Hepatocyte (in vitro differentiated cells): ENCODE measurements at regions not wholly inside any gene's neighbourhood (a gene's known extent, or its start where the extent isn't known, plus 50 kb on each side); places are given as distances from the start of the nearest gene placed in this dataset.
A peak's percentile ranks its signal among the peaks of the same experiment; 100 is the strongest.

ENCODE experiments used
- DNase-seq: peaks from one replicate; pipeline ENCODE4 v3.0.0-alpha.2; 2016; ENCODE audit warnings: low spot score
- H2AFZ ChIP-seq: fragments of 200-600 bp; sonication (generic); 2 replicates; pipeline ENCODE4 v1.6.0; 2016; ENCODE audit warnings: antibody characterized with exemption, mild to moderate bottlenecking
- H3K27ac ChIP-seq: fragments of 200-600 bp; sonication (generic); 2 replicates; pipeline ENCODE4 v1.5.1; 2016; ENCODE audit warnings: mild to moderate bottlenecking
- H3K27me3 ChIP-seq: fragments of 200-600 bp; sonication (generic); 2 replicates; pipeline ENCODE4 v1.6.1; 2016
- H3K36me3 ChIP-seq: fragments of 200-600 bp; sonication (generic); replicated peaks from 2 replicates; pipeline ENCODE4 v1.5.1; 2016; ENCODE audit warnings: low read depth; ENCODE audit not compliant: insufficient read depth
- H3K4me1 ChIP-seq: fragments of 200-600 bp; sonication (generic); 2 replicates; pipeline ENCODE4 v1.5.1; 2016; ENCODE audit warnings: mild to moderate bottlenecking, moderate library complexity; ENCODE audit not compliant: insufficient read depth
- H3K4me2 ChIP-seq: fragments of 200-600 bp; sonication (generic); 2 replicates; pipeline ENCODE4 v1.6.0; 2016
- H3K4me3 ChIP-seq: fragments of 200-600 bp; sonication (generic); 2 replicates; pipeline ENCODE4 v1.5.1; 2016; ENCODE audit warnings: mild to moderate bottlenecking
- H3K79me2 ChIP-seq: fragments of 200-600 bp; sonication (generic); 2 replicates; pipeline ENCODE4 v1.6.0; 2017; ENCODE audit warnings: mild to moderate bottlenecking
- H3K9me2 ChIP-seq: fragments of 200-600 bp; sonication (generic); replicated peaks from 2 replicates; pipeline ENCODE4 v1.6.0; 2017; ENCODE audit warnings: mild to moderate bottlenecking; ENCODE audit not compliant: insufficient read depth
- H3K9me3 ChIP-seq: fragments of 200-600 bp; sonication (generic); 2 replicates; pipeline ENCODE4 v1.5.1; 2016; ENCODE audit warnings: low read depth, mild to moderate bottlenecking
- H4K20me1 ChIP-seq: fragments of 200-600 bp; sonication (generic); 2 replicates; pipeline ENCODE4 v1.6.0; 2016; ENCODE audit warnings: mild to moderate bottlenecking; ENCODE audit not compliant: insufficient read depth, poor library complexity, severe bottlenecking
- EZH2 ChIP-seq: fragments of 200-600 bp; sonication (generic); IDR thresholded peaks from 2 replicates; pipeline ENCODE4 v1.6.1; 2016; ENCODE audit warnings: antibody characterized with exemption, mild to moderate bottlenecking, borderline replicate concordance
- EZH2phosphoT487 ChIP-seq: fragments of 200-600 bp; sonication (generic); IDR thresholded peaks from one replicate; pipeline ENCODE4 v1.6.1; 2018; ENCODE audit warnings: antibody characterized with exemption, mild to moderate bottlenecking, low read depth, moderate library complexity; ENCODE audit not compliant: unreplicated experiment, severe bottlenecking
- WGBS: methylation state at CpG from one replicate; pipeline ENCODE4 v1.1.6; 2016; ENCODE audit warnings: low lambda C conversion rate; ENCODE audit errors: missing lambda C conversion rate; 5-methylcytosine and 5-hydroxymethylcytosine counted together
- TF ChIP-seq, protein P1 (sequence below): fragments of 200-600 bp; sonication (generic); IDR thresholded peaks from 2 replicates; pipeline ENCODE4 v1.5.1; 2016; ENCODE audit warnings: antibody characterized with exemption, mild to moderate bottlenecking; ENCODE audit not compliant: poor library complexity

DNA sequence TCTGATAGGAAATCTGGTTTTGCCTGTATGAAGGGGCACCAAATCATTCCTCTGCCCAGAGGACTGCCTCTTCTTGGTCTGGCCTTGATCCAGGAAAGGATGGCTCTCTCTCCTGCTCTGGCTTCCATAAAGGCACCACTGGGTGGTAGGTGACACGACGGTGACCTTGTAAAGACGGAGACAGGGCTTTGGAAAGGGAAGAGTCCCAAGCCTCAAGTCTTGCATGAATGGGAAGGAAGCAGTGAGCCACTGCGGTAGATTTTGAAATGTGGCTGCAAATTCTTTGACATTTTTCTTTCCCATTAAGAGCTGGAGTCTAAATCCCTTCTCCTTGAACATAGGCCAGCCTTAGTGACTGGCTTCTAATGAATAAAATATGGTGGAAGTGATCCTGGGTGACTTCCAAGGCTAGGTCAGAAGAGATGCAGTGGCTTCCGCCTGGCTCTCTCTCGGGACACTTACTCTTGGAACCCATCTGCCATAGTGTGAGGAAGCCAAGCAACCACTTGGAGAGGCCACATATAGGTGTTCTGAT is 347.4 kb downstream of the BCOR start:
- no peaks in the 10 kb centered on the region for H3K79me2 ChIP-seq
- H3K4me3 ChIP-seq: no peak overlapping the region
- no peak overlapping the region for H3K4me2 ChIP-seq
- H3K27me3 ChIP-seq: no peaks in the 10 kb centered on the region
- 96% methylated on average over 6 of the region's 6 CpGs for WGBS
- DNase-seq: no peak
- no peaks in the 10 kb centered on the region for H3K9me3 ChIP-seq
- no peaks in the 10 kb centered on the region for H3K9me2 ChIP-seq
- no peaks in the 10 kb centered on the region for H4K20me1 ChIP-seq
- H3K36me3 ChIP-seq: no peaks in the 10 kb centered on the region
- H3K27ac ChIP-seq: no peak overlapping the region
- peaks cover 6% of the 10 kb centered on the region for H3K4me1 ChIP-seq
- no peak overlapping the region for H2AFZ ChIP-seq
- TF ChIP-seq EZH2: no peak
- TF ChIP-seq, protein P1, sequence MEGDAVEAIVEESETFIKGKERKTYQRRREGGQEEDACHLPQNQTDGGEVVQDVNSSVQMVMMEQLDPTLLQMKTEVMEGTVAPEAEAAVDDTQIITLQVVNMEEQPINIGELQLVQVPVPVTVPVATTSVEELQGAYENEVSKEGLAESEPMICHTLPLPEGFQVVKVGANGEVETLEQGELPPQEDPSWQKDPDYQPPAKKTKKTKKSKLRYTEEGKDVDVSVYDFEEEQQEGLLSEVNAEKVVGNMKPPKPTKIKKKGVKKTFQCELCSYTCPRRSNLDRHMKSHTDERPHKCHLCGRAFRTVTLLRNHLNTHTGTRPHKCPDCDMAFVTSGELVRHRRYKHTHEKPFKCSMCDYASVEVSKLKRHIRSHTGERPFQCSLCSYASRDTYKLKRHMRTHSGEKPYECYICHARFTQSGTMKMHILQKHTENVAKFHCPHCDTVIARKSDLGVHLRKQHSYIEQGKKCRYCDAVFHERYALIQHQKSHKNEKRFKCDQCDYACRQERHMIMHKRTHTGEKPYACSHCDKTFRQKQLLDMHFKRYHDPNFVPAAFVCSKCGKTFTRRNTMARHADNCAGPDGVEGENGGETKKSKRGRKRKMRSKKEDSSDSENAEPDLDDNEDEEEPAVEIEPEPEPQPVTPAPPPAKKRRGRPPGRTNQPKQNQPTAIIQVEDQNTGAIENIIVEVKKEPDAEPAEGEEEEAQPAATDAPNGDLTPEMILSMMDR: no peak
- no peak for TF ChIP-seq EZH2phosphoT487

DNA sequence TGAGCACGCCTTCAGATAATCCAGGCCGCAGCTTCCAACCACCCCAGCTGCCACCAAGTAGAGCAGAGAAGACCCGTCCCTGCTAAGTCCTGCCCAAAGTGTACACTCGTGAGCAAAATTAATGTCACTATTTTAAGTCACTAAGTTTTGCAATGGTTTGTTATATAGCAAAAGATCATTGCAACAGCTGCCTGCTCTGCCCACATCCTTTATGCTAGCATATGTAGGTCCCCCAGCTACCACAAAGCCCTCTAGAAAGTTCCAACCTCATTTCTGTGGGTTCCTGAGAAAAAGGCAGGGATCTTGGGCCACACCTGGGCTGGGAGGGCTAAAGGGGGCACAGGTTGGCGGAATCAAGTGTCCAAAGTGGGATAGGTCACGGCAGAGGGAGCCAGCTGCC is 346.9 kb downstream of the BCOR start:
- WGBS: 77% methylated on average over 6 of the region's 6 CpGs
- H3K4me1 ChIP-seq: peaks cover 11% of the 10 kb centered on the region
- no peaks in the 10 kb centered on the region for H3K27me3 ChIP-seq
- no peaks in the 10 kb centered on the region for H3K79me2 ChIP-seq
- TF ChIP-seq EZH2phosphoT487 (no peak), EZH2 (no peak)
- TF ChIP-seq, protein P1: no peak
- no peak overlapping the region for H3K4me2 ChIP-seq
- H3K4me3 ChIP-seq: no peak overlapping the region
- no peaks in the 10 kb centered on the region for H3K9me2 ChIP-seq
- no peak overlapping the region for H3K27ac ChIP-seq
- no peaks in the 10 kb centered on the region for H3K36me3 ChIP-seq
- no peak overlapping the region for H2AFZ ChIP-seq
- DNase-seq: no peak
- H4K20me1 ChIP-seq: no peaks in the 10 kb centered on the region
- no peaks in the 10 kb centered on the region for H3K9me3 ChIP-seq

DNA sequence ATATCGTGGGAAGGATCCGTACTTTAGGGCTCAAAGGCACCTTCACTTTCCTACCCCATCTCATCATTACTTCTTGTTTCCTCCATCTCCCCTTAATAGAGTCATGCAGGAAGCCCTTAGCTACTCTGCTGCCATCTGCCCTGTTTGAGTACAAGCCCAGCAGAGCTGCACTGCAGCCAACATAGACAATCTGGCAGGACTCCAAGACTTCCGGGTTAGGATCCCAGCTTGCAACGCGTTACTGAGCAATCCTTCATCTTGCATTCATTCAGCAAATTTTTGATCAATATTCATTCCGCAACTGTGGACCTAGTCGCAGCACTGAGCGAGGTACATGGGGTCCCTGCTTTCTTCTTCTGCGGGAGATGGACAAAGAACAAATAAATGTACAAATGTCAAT is 344.9 kb downstream of the BCOR start:
- Histone ChIP-seq H3K27me3 (no peaks in the 10 kb centered on the region), H3K9me2 (no peaks in the 10 kb centered on the region), H3K4me1 (peaks cover 20% of the 10 kb centered on the region), H3K4me2 (no peak overlapping the region), H3K9me3 (no peaks in the 10 kb centered on the region), H4K20me1 (no peaks in the 10 kb centered on the region), H3K36me3 (no peaks in the 10 kb centered on the region), H3K4me3 (no peak overlapping the region), H2AFZ (no peak overlapping the region), H3K27ac (peak overlapping the region; percentile 56), H3K79me2 (no peaks in the 10 kb centered on the region)
- 81% methylated on average over 9 of the region's 9 CpGs for WGBS
- TF ChIP-seq EZH2: no peak
- no peak for TF ChIP-seq EZH2phosphoT487
- TF ChIP-seq, protein P1: no peak
- peak; percentile 52 for DNase-seq
